ENCODE measurements at regions not wholly inside any gene's neighbourhood (a gene's known extent, or its start where the extent isn't known, plus 50 kb on each side); places are given as distances from the start of the nearest gene placed in this dataset.

- no peak for TF ChIP-seq SCMH1 (CRISPR knock-in tag; IDR thresholded peaks at IDR 0.05; ENCODE audit: borderline replicate concordance)
- TF ChIP-seq ZNF326 (CRISPR knock-in tag; IDR thresholded peaks at IDR 0.05; ENCODE audit: borderline replicate concordance), result no peak
- TF ChIP-seq ZNF780A (CRISPR knock-in tag; IDR thresholded peaks at IDR 0.05), result no peak
- TF ChIP-seq RBAK (CRISPR knock-in tag; IDR thresholded peaks at IDR 0.05), result no peak
- TF ChIP-seq TSC22D2 (CRISPR knock-in tag; IDR thresholded peaks at IDR 0.05; ENCODE audit: borderline replicate concordance), result no peak
- no peak for TF ChIP-seq ZBTB7B (CRISPR knock-in tag; IDR thresholded peaks at IDR 0.05)
- no peak for TF ChIP-seq MXI1 (IDR thresholded peaks at IDR 0.05; ENCODE audit: borderline replicate concordance, low read depth, low read length)
- TF ChIP-seq, protein P1, sequence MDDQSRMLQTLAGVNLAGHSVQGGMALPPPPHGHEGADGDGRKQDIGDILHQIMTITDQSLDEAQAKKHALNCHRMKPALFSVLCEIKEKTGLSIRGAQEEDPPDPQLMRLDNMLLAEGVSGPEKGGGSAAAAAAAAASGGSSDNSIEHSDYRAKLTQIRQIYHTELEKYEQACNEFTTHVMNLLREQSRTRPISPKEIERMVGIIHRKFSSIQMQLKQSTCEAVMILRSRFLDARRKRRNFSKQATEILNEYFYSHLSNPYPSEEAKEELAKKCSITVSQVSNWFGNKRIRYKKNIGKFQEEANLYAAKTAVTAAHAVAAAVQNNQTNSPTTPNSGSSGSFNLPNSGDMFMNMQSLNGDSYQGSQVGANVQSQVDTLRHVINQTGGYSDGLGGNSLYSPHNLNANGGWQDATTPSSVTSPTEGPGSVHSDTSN (CRISPR knock-in tag; IDR thresholded peaks at IDR 0.05; ENCODE audit: borderline replicate concordance), result no peak
- TF ChIP-seq ZFP37 (CRISPR knock-in tag; IDR thresholded peaks at IDR 0.05; ENCODE audit: borderline replicate concordance), result no peak
- no peak for TF ChIP-seq U2AF2 (IDR thresholded peaks at IDR 0.05; ENCODE audit: low read depth, low read length)
- TF ChIP-seq DNMT3B (CRISPR knock-in tag; conservative IDR thresholded peaks at IDR 0.05), result no peak
- TF ChIP-seq ZFP62 (CRISPR knock-in tag; IDR thresholded peaks at IDR 0.05), result no peak
- no peak for TF ChIP-seq ZSCAN5A (CRISPR knock-in tag; IDR thresholded peaks at IDR 0.05; ENCODE audit: borderline replicate concordance)
- TF ChIP-seq ZNF274 (CRISPR knock-in tag; IDR thresholded peaks at IDR 0.05), result no peak
- TF ChIP-seq GATAD1 (CRISPR knock-in tag; IDR thresholded peaks at IDR 0.05), result peak; percentile 46; the same call in 1 of the 2 replicates
- TF ChIP-seq HNRNPK (IDR thresholded peaks at IDR 0.05; ENCODE audit: low read depth, low read length, poor library complexity, severe bottlenecking), result no peak
- peak; percentile 61; the same call in 1 of the 2 replicates for TF ChIP-seq PPARG (CRISPR knock-in tag; conservative IDR thresholded peaks at IDR 0.05)
- peak; percentile 67; the same call in 1 of the 2 replicates for TF ChIP-seq ZNF580 (CRISPR knock-in tag; IDR thresholded peaks at IDR 0.05; ENCODE audit: borderline replicate concordance, low read depth)
- no peak for TF ChIP-seq NFKBIZ (CRISPR knock-in tag; IDR thresholded peaks at IDR 0.05)
- no peak for TF ChIP-seq ZNF883 (CRISPR knock-in tag; IDR thresholded peaks at IDR 0.05; ENCODE audit: not compliant biosample characterization)
- TF ChIP-seq CHD4 (IDR thresholded peaks at IDR 0.05; ENCODE audit: borderline replicate concordance, low read length), result no peak
- no peak for TF ChIP-seq LBX2 (CRISPR knock-in tag; IDR thresholded peaks at IDR 0.05; ENCODE audit: borderline replicate concordance)
- no peak for TF ChIP-seq SMAD3 (CRISPR knock-in tag; IDR thresholded peaks at IDR 0.05)
- TF ChIP-seq CCAR2 (optimal IDR thresholded peaks at IDR 0.05; ENCODE audit: low read depth, low read length), result no peak
- no peak for TF ChIP-seq MED13 (CRISPR knock-in tag; IDR thresholded peaks at IDR 0.05)
- TF ChIP-seq ZSCAN29 (CRISPR knock-in tag; conservative IDR thresholded peaks at IDR 0.05), result no peak
These were observed 62.6 kb upstream of the FN1 start (continued) for GRCh38 chr2:215498431-215498830.

Measured in HepG2 (cell line).